Body of pancreas (tissue), 4 donors: ENCODE measurements at regions not wholly inside any gene's neighbourhood (a gene's known extent, or its start where the extent isn't known, plus 50 kb on each side); places are given as distances from the start of the nearest gene placed in this dataset.

Experiments used
- POLR2A ChIP-seq, 3 donors: fragments of 450-650 bp; IDR thresholded peaks; one replicate each; pipeline ENCODE4 v1.6.1; 2016; ENCODE audit warnings: antibody characterized with exemption in 3 of 3, mild to moderate bottlenecking in 2 of 3
- TF ChIP-seq, protein P1 (sequence below), 7 experiments: fragments of 450-650 bp in 4 of 7; fragments of 200-600 bp in 3 of 7; sonication (generic) in 3 of 7; IDR thresholded peaks; one replicate each; pipeline ENCODE4 v1.5.1; 2016 to 2019; ENCODE audit warnings: antibody characterized with exemption in 7 of 7

DNA sequence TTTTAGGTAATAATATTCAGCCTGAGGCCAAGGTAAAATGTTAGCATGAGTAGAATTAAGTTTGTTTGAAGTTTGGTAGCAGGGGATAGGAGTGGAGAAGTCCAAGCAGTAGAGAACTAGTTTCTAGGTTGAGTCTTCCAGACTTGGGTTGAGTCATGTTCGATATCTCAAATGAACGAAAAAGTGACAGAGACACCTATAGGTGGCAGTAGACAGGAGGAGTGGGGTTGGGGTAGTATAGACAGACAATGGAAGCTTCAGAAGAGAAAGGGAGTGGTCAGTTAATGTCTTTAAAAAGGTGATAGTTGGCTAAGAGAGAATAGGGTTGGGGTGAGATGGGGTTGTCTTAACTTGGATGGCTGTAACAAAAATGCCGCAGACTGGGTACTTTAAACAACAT lies 58.7 kb upstream of the EMCN start:
- no peak for TF ChIP-seq POLR2A (IDR thresholded peaks at IDR 0.05)
- TF ChIP-seq, protein P1, sequence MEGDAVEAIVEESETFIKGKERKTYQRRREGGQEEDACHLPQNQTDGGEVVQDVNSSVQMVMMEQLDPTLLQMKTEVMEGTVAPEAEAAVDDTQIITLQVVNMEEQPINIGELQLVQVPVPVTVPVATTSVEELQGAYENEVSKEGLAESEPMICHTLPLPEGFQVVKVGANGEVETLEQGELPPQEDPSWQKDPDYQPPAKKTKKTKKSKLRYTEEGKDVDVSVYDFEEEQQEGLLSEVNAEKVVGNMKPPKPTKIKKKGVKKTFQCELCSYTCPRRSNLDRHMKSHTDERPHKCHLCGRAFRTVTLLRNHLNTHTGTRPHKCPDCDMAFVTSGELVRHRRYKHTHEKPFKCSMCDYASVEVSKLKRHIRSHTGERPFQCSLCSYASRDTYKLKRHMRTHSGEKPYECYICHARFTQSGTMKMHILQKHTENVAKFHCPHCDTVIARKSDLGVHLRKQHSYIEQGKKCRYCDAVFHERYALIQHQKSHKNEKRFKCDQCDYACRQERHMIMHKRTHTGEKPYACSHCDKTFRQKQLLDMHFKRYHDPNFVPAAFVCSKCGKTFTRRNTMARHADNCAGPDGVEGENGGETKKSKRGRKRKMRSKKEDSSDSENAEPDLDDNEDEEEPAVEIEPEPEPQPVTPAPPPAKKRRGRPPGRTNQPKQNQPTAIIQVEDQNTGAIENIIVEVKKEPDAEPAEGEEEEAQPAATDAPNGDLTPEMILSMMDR (IDR thresholded peaks at IDR 0.05): no peak
